Gastroesophageal sphincter (tissue), 4 donors: ENCODE measurements at regions not wholly inside any gene's neighbourhood (a gene's known extent, or its start where the extent isn't known, plus 50 kb on each side); places are given as distances from the start of the nearest gene placed in this dataset.

Experiments used
- ATAC-seq: fragments of 150-250 bp; one replicate; pipeline ENCODE4 v1.9.1; 2016; ENCODE audit warnings: mild to moderate bottlenecking, moderate library complexity
- H3K27ac ChIP-seq, 4 donors: fragments of 200-600 bp; sonication (generic) in 3 of 4; 1 replicate in 3 of 4; 2 replicates in 1 of 4; pipeline ENCODE4 v1.5.1; 2016 to 2019
- H3K27me3 ChIP-seq: fragments of 200-600 bp; sonication (generic); one replicate; pipeline ENCODE4 v1.5.1; 2019
- H3K36me3 ChIP-seq, 2 donors: fragments of 200-600 bp; sonication (generic); one replicate each; pipeline ENCODE4 v1.5.1; 2019; ENCODE audit warnings: control low read depth in 1 of 2
- H3K4me1 ChIP-seq, 3 donors: fragments of 200-600 bp; sonication (generic); 1 replicate in 2 of 3; 2 replicates in 1 of 3; pipeline ENCODE4 v1.5.1; 2016 to 2019; ENCODE audit warnings: control low read depth in 2 of 3
- H3K4me3 ChIP-seq, 2 donors: fragments of 200-600 bp; sonication (generic); one replicate each; pipeline ENCODE4 v1.5.1; 2019; ENCODE audit warnings: mild to moderate bottlenecking in 1 of 2, moderate library complexity in 1 of 2
- H3K9me3 ChIP-seq, 3 donors: fragments of 200-600 bp; sonication (generic); one replicate each; pipeline ENCODE4 v1.5.1; 2017 to 2019; ENCODE audit warnings: control low read depth in 2 of 3
- EP300 ChIP-seq: sonication (generic); formaldehyde crosslinking; IDR thresholded peaks from one replicate; pipeline ENCODE4 v1.6.1; 2017; ENCODE audit warnings: antibody characterized with exemption, mild to moderate bottlenecking
- POLR2A ChIP-seq, 2 donors: fragments of 450-650 bp; IDR thresholded peaks; one replicate each; pipeline ENCODE4 v1.6.1; 2017; ENCODE audit warnings: antibody characterized with exemption in 2 of 2, mild to moderate bottlenecking in 2 of 2, moderate library complexity in 1 of 2
- POLR2AphosphoS5 ChIP-seq: sonication (generic); formaldehyde crosslinking; IDR thresholded peaks from one replicate; pipeline ENCODE4 v1.6.1; 2017; ENCODE audit warnings: antibody characterized with exemption
- WGBS, 2 donors: methylation state at CpG; one replicate each; pipeline ENCODE4 v1.1.5; 2018; ENCODE audit warnings: low coverage in 1 of 2; 5-methylcytosine and 5-hydroxymethylcytosine counted together
- TF ChIP-seq, protein P1 (sequence below), 4 experiments: fragments of 200-600 bp in 2 of 4; fragments of 450-650 bp in 2 of 4; sonication (generic) in 1 of 4; IDR thresholded peaks; one replicate each; pipeline ENCODE4 v1.5.1; 2017 to 2019; ENCODE audit warnings: antibody characterized with exemption in 4 of 4, mild to moderate bottlenecking in 2 of 4, moderate library complexity in 2 of 4

DNA sequence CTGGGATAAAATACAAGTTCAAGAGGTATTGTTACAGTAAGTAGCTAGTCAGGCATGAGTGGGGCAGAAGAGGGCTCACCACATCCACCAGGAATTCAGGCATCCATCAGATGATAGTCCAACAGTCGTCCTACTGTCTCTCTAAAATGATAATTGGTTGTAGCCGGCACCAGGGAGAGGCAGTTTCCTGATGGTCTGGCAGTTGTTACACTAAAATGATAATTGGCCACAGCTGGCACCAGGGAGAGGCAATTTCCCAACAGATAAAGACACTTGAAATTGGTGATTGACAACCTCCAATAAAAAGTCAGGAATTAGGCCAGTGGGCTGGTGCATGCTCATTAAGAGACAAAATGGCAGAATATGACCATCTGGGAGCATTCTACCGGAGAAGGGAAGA, 545.8 kb downstream of the AMY1C start:
- 76% methylated on average over 3 of the region's 3 CpGs; no CpG with 5 or more reads in 1 of the 2 donors for WGBS, 2 donors
- H3K36me3 ChIP-seq, result no peaks in the 10 kb centered on the region
- H3K4me1 ChIP-seq, result no peaks in the 10 kb centered on the region
- no peak for TF ChIP-seq POLR2A (IDR thresholded peaks at IDR 0.05)
- TF ChIP-seq, protein P1, sequence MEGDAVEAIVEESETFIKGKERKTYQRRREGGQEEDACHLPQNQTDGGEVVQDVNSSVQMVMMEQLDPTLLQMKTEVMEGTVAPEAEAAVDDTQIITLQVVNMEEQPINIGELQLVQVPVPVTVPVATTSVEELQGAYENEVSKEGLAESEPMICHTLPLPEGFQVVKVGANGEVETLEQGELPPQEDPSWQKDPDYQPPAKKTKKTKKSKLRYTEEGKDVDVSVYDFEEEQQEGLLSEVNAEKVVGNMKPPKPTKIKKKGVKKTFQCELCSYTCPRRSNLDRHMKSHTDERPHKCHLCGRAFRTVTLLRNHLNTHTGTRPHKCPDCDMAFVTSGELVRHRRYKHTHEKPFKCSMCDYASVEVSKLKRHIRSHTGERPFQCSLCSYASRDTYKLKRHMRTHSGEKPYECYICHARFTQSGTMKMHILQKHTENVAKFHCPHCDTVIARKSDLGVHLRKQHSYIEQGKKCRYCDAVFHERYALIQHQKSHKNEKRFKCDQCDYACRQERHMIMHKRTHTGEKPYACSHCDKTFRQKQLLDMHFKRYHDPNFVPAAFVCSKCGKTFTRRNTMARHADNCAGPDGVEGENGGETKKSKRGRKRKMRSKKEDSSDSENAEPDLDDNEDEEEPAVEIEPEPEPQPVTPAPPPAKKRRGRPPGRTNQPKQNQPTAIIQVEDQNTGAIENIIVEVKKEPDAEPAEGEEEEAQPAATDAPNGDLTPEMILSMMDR (IDR thresholded peaks at IDR 0.05), result no peak
- TF ChIP-seq EP300, result no peak
- no peak for TF ChIP-seq POLR2AphosphoS5
- ATAC-seq, result no peak
- H3K9me3 ChIP-seq, result no peaks in the 10 kb centered on the region
- H3K27me3 ChIP-seq, result no peaks in the 10 kb centered on the region
- no peak overlapping the region for H3K4me3 ChIP-seq
- H3K27ac ChIP-seq, result no peak overlapping the region

DNA sequence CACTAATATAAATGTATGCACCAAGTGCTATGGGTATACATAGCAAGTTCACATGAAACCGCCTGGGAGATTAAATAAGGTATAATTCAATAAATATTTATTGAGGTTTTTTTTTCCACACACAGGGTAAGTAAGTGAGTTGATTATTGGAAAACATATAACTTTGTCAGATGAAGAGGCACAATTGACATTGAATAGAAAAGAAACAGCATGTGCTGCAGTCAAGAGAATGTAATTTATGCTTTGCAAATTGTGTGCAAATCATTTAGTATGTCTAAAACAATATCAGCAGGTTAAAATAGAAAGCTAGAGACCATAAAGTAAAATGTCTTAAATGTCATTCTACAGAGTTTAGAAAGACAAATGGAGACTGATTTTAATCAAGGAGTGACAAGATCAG, 560.0 kb downstream of the AMY1C start:
- Histone ChIP-seq H3K4me1 (no peaks in the 10 kb centered on the region), H3K27ac (no peak overlapping the region), H3K9me3 (peaks cover 0 to 6% (median 0%) of the 10 kb centered on the region in 3 donors), H3K4me3 (no peak overlapping the region), H3K27me3 (no peaks in the 10 kb centered on the region), H3K36me3 (no peaks in the 10 kb centered on the region)
- WGBS, 2 donors, result 80 to 100% methylated on average over 1 of the region's 1 CpG
- no peak for ATAC-seq
- TF ChIP-seq POLR2A (IDR thresholded peaks at IDR 0.05) (no peak), POLR2AphosphoS5 (no peak), EP300 (no peak)
- TF ChIP-seq, protein P1 (IDR thresholded peaks at IDR 0.05), result no peak

DNA sequence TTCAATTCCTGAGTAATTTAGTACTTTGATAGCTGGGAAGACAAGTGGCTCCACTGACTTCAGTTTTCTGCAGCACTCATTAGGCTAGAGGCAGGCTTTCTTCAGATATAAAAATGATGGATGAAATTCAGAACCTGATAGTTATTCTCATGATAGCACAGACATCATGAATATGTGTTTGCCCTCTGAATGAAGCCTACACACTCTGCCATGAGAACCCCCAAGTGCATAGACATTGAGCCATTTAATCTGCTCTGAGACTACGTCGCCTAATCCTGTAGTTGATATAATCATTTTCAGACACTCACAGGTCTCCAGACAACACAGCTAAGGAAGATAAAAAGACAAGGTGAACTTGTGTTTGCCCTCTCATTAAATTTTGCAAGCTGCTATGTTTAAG, 566.1 kb downstream of the AMY1C start:
- Histone ChIP-seq H3K27ac (no peak overlapping the region), H3K27me3 (no peaks in the 10 kb centered on the region), H3K36me3 (no peaks in the 10 kb centered on the region), H3K4me3 (no peak overlapping the region), H3K4me1 (no peaks in the 10 kb centered on the region), H3K9me3 (no peaks in the 10 kb centered on the region)
- no peak for ATAC-seq
- no peak for TF ChIP-seq EP300
- no peak for TF ChIP-seq POLR2A (IDR thresholded peaks at IDR 0.05)
- no peak for TF ChIP-seq POLR2AphosphoS5
- TF ChIP-seq, protein P1 (IDR thresholded peaks at IDR 0.05), result no peak
- 41 to 70% methylated on average over 2 of the region's 2 CpGs for WGBS, 2 donors

DNA sequence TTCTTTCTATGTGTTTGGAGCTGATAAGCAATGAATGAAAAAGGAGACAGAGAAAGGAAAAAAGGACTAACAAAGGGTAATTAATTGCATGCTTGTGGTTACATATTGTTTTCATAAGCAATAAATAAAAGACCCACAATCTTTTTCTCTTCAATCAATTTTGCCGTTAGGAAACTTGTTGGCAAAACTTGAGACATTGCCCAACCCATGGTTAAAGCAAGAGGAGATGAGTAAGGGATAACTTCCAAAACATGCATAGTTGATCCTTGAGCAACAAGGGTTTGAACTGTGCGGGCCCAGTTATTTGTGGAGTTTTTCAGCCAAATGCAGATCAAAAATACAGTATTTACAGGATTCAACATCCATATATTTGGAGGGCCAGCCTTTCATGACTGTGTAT, 572.4 kb downstream of the AMY1C start:
- ATAC-seq, result no peak
- no peaks in the 10 kb centered on the region for H3K4me1 ChIP-seq
- TF ChIP-seq POLR2AphosphoS5 (no peak), POLR2A (IDR thresholded peaks at IDR 0.05) (no peak), EP300 (no peak)
- TF ChIP-seq, protein P1 (IDR thresholded peaks at IDR 0.05), result no peak
- H3K36me3 ChIP-seq, result no peaks in the 10 kb centered on the region
- no peak overlapping the region for H3K27ac ChIP-seq
- H3K27me3 ChIP-seq, result no peaks in the 10 kb centered on the region
- H3K9me3 ChIP-seq, result no peaks in the 10 kb centered on the region
- no peak overlapping the region for H3K4me3 ChIP-seq
- 71 to 88% methylated on average over 2 of the region's 2 CpGs for WGBS, 2 donors

DNA sequence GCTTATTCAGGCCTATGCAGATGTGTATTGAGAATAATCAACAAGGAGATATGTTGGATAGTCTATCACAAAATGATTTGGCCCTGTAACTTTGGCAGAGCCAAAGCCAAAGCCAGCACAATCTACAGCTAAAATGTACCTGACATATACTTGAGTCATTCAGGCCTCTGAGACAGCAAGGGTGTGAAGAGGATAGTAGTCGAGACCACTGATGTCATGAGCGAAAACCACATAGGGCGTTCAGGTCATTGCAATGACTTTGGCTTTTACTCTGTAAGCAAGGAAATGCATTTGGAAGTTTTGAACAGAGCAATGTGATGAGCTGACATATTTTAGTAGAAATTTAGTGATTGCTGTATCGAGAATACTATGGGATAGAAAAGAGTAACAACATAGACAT, 579.6 kb downstream of the AMY1C start:
- ATAC-seq, result no peak
- 74 to 86% methylated on average over 4 of the region's 4 CpGs for WGBS, 2 donors
- Histone ChIP-seq H3K4me1 (no peaks in the 10 kb centered on the region), H3K9me3 (no peaks in the 10 kb centered on the region), H3K4me3 (no peak overlapping the region), H3K36me3 (no peaks in the 10 kb centered on the region), H3K27me3 (no peaks in the 10 kb centered on the region), H3K27ac (no peak overlapping the region)
- TF ChIP-seq EP300 (no peak), POLR2A (IDR thresholded peaks at IDR 0.05) (no peak), POLR2AphosphoS5 (no peak)
- TF ChIP-seq, protein P1 (IDR thresholded peaks at IDR 0.05), result no peak
